ENCODE measurements at regions not wholly inside any gene's neighbourhood (a gene's known extent, or its start where the extent isn't known, plus 50 kb on each side); places are given as distances from the start of the nearest gene placed in this dataset.

DNA sequence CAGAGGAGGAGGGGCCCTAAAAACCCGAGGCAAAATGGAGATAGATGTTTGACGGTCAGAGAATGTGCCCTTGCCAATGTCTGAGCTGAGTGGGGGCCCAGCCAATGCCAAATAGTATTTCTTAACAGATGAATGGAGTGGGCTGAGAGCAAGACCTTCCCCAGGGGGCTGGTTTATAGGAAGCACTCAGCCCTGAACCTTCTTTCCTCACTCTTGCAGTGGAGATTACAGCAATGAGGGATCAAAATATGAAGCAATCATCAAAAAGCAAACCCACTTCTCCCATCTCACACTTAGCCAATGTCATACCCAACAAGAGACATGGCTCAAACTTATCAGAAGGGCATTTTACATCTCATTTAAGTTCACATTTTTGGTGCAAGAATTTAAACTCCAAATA is 350.3 kb downstream of the GADD45G start:
- ChIA-PET CTCF (no interaction called here), POLR2A (no interaction called here)
- no peak overlapping the region for H3K27ac ChIP-seq (ENCODE audit: low read depth in 1 of 2, low read length in 2 of 2)
- no peaks in the 10 kb centered on the region for H3K27me3 ChIP-seq (ENCODE audit: control insufficient read depth in 1 of 2, insufficient read depth in 2 of 2, low read length in 2 of 2)
- no peaks in the 10 kb centered on the region for H3K4me1 ChIP-seq (ENCODE audit: insufficient read depth, low read length)
- H3K4me1 Mint-ChIP-seq (ENCODE audit: low read depth): no peaks in the 10 kb centered on the region
- H3K27me3 Mint-ChIP-seq: no peaks in the 10 kb centered on the region
- no peaks in the 10 kb centered on the region for H3K9me3 Mint-ChIP-seq
- H3K27ac Mint-ChIP-seq: no peak overlapping the region
- H3K36me3 ChIP-seq (ENCODE audit: insufficient read depth, low read length): no peaks in the 10 kb centered on the region
- DNase-seq: no peak
- intact Hi-C loops (cut with DNase I, micrococcal nuclease): no loop called here
- H3K4me3 Mint-ChIP-seq: no peak overlapping the region
- no peak overlapping the region for H3K4me3 ChIP-seq (ENCODE audit: low read length)
- H3K36me3 Mint-ChIP-seq (ENCODE audit: low read depth): no peaks in the 10 kb centered on the region
- H3K9me3 ChIP-seq (ENCODE audit: control insufficient read depth in 1 of 2, insufficient read depth in 1 of 2, low read length in 2 of 2): no peaks in the 10 kb centered on the region
- ATAC-seq (ENCODE audit: poor library complexity): no peak
- TF ChIP-seq, protein P1, sequence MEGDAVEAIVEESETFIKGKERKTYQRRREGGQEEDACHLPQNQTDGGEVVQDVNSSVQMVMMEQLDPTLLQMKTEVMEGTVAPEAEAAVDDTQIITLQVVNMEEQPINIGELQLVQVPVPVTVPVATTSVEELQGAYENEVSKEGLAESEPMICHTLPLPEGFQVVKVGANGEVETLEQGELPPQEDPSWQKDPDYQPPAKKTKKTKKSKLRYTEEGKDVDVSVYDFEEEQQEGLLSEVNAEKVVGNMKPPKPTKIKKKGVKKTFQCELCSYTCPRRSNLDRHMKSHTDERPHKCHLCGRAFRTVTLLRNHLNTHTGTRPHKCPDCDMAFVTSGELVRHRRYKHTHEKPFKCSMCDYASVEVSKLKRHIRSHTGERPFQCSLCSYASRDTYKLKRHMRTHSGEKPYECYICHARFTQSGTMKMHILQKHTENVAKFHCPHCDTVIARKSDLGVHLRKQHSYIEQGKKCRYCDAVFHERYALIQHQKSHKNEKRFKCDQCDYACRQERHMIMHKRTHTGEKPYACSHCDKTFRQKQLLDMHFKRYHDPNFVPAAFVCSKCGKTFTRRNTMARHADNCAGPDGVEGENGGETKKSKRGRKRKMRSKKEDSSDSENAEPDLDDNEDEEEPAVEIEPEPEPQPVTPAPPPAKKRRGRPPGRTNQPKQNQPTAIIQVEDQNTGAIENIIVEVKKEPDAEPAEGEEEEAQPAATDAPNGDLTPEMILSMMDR (IDR thresholded peaks at IDR 0.05): no peak

DNA sequence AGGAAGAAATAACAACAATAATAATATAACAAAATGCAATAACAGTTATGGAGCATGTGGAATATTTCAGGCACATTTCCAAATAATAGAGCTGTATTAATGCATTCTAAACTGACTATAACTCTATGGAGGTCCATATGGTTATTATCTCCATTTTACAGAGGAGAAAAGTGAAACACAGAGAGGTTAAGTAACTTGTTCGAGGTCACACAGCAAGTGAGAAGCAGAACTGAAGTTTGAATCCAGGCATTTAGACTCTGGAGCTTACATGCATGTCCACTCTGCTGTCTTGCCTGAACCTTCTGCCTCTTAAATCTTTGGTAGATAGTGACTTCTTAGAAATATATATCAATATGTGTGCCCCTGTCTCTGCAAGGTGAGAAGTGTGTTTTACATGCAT is 350.8 kb downstream of the GADD45G start:
- H3K4me3 ChIP-seq (ENCODE audit: low read length): no peak overlapping the region
- intact Hi-C loops (cut with DNase I, micrococcal nuclease): no loop called here
- no peaks in the 10 kb centered on the region for H3K4me1 Mint-ChIP-seq (ENCODE audit: low read depth)
- ChIA-PET CTCF (no interaction called here), POLR2A (no interaction called here)
- H3K27me3 ChIP-seq (ENCODE audit: control insufficient read depth in 1 of 2, insufficient read depth in 2 of 2, low read length in 2 of 2): no peaks in the 10 kb centered on the region
- H3K9me3 Mint-ChIP-seq: no peaks in the 10 kb centered on the region
- no peak overlapping the region for H3K27ac Mint-ChIP-seq
- H3K36me3 ChIP-seq (ENCODE audit: insufficient read depth, low read length): no peaks in the 10 kb centered on the region
- no peak for DNase-seq
- TF ChIP-seq, protein P1 (IDR thresholded peaks at IDR 0.05): no peak
- H3K27ac ChIP-seq (ENCODE audit: low read depth in 1 of 2, low read length in 2 of 2): no peak overlapping the region
- H3K9me3 ChIP-seq (ENCODE audit: control insufficient read depth in 1 of 2, insufficient read depth in 1 of 2, low read length in 2 of 2): no peaks in the 10 kb centered on the region
- H3K4me1 ChIP-seq (ENCODE audit: insufficient read depth, low read length): no peaks in the 10 kb centered on the region
- no peak overlapping the region for H3K4me3 Mint-ChIP-seq
- H3K36me3 Mint-ChIP-seq (ENCODE audit: low read depth): no peaks in the 10 kb centered on the region
- ATAC-seq (ENCODE audit: poor library complexity): no peak
- no peaks in the 10 kb centered on the region for H3K27me3 Mint-ChIP-seq

DNA sequence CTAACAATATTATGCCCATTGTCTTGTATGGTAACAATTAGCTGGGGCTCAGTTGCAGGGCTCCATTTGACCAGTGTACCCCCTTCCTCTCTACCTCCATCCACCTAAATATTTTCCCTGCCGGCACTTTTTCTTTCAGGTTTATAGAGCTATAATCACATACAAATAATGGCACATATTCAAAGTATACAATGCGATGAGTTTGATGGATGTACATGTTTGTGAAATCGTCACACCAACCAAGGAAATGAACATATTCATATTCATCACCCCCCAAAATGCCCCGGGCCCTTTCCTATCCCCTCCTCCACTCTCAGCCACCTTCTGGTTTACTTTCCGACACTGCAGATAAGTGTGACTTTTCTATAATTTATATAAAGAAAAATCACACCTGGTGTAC is 351.5 kb downstream of the GADD45G start:
- TF ChIP-seq, protein P1 (IDR thresholded peaks at IDR 0.05): no peak

More for the DNA sequence above, 351.5 kb downstream of the GADD45G start:
- Mint-ChIP-seq H3K9me3 (no peaks in the 10 kb centered on the region), H3K27ac (no peak overlapping the region), H3K4me3 (no peak overlapping the region), H3K27me3 (no peaks in the 10 kb centered on the region), H3K36me3 (ENCODE audit: low read depth) (no peaks in the 10 kb centered on the region), H3K4me1 (ENCODE audit: low read depth) (peaks cover 5% of the 10 kb centered on the region)
- ChIA-PET CTCF (no interaction called here), POLR2A (no interaction called here)
- Histone ChIP-seq H3K4me1 (ENCODE audit: insufficient read depth, low read length) (no peaks in the 10 kb centered on the region), H3K27ac (ENCODE audit: low read depth in 1 of 2, low read length in 2 of 2) (no peak overlapping the region), H3K36me3 (ENCODE audit: insufficient read depth, low read length) (no peaks in the 10 kb centered on the region), H3K9me3 (ENCODE audit: control insufficient read depth in 1 of 2, insufficient read depth in 1 of 2, low read length in 2 of 2) (no peaks in the 10 kb centered on the region), H3K27me3 (ENCODE audit: control insufficient read depth in 1 of 2, insufficient read depth in 2 of 2, low read length in 2 of 2) (no peaks in the 10 kb centered on the region), H3K4me3 (ENCODE audit: low read length) (no peak overlapping the region)
- DNase-seq (no peak), ATAC-seq (ENCODE audit: poor library complexity) (no peak)
- intact Hi-C loops (cut with DNase I, micrococcal nuclease): no loop called here

All from CD4-positive, alpha-beta T cell (primary cell).